Esophagus squamous epithelium (tissue), 5 donors: ENCODE measurements at regions not wholly inside any gene's neighbourhood (a gene's known extent, or its start where the extent isn't known, plus 50 kb on each side); places are given as distances from the start of the nearest gene placed in this dataset.
"Not testable (repeated sequence)": the region's sequence is repeated elsewhere in the genome, so short reads cannot be mapped to it uniquely, and the experiment has no call there.

Source experiments
- DNase-seq: peaks from one replicate; lab custom pipeline; 2025; lab: John Stamatoyannopoulos, UW
- H3K27ac ChIP-seq, 4 donors: fragments of 200-600 bp; sonication (generic); one replicate each; pipeline ENCODE4 v1.5.1; 2016 to 2019; ENCODE audit warnings: mild to moderate bottlenecking in 1 of 4
- H3K27me3 ChIP-seq, 4 donors: fragments of 200-600 bp; sonication (generic); 1 replicate in 3 of 4; 2 replicates in 1 of 4; pipeline versions ENCODE4 v1.5.1 to v1.6.0; 2017 to 2021; ENCODE audit warnings: antibody characterized with exemption in 1 of 4
- H3K36me3 ChIP-seq, 3 donors: fragments of 200-600 bp; sonication (generic); one replicate each; pipeline ENCODE4 v1.5.1; 2016 to 2019
- H3K4me1 ChIP-seq, 3 donors: fragments of 200-600 bp; sonication (generic); one replicate each; pipeline ENCODE4 v1.5.1; 2017 to 2019
- H3K4me3 ChIP-seq, 4 donors: fragments of 200-600 bp; sonication (generic); 1 replicate in 3 of 4; 2 replicates in 1 of 4; pipeline ENCODE4 v1.5.1; 2016 to 2019; ENCODE audit warnings: mild to moderate bottlenecking in 2 of 4, moderate library complexity in 1 of 4
- H3K9me3 ChIP-seq, 3 donors: fragments of 200-600 bp; sonication (generic); one replicate each; pipeline ENCODE4 v1.5.1; 2016 to 2019
- POLR2A ChIP-seq, 4 donors: fragments of 450-650 bp; IDR thresholded peaks; one replicate each; pipeline ENCODE4 v1.6.1; 2017; ENCODE audit warnings: antibody characterized with exemption in 4 of 4, mild to moderate bottlenecking in 4 of 4, moderate library complexity in 3 of 4
- WGBS, 2 donors: methylation state at CpG; one replicate each; pipeline ENCODE4 v1.1.5; 2018; 5-methylcytosine and 5-hydroxymethylcytosine counted together
- intact Hi-C: fragments of 100-400 bp; cut with DNase I; formaldehyde crosslinking; loops from one replicate; pipeline ENCODE4 v1.15.0; 2022
- TF ChIP-seq, protein P1 (sequence below), 6 experiments: fragments of 450-650 bp in 4 of 6; fragments of 200-600 bp in 2 of 6; sonication (generic) in 2 of 6; IDR thresholded peaks; one replicate each; pipeline ENCODE4 v1.5.1; 2016 to 2019; ENCODE audit warnings: antibody characterized with exemption in 6 of 6, mild to moderate bottlenecking in 4 of 6, moderate library complexity in 4 of 6
- donor health status: DM: yes; HTN: yes; CAD: no.

DNA sequence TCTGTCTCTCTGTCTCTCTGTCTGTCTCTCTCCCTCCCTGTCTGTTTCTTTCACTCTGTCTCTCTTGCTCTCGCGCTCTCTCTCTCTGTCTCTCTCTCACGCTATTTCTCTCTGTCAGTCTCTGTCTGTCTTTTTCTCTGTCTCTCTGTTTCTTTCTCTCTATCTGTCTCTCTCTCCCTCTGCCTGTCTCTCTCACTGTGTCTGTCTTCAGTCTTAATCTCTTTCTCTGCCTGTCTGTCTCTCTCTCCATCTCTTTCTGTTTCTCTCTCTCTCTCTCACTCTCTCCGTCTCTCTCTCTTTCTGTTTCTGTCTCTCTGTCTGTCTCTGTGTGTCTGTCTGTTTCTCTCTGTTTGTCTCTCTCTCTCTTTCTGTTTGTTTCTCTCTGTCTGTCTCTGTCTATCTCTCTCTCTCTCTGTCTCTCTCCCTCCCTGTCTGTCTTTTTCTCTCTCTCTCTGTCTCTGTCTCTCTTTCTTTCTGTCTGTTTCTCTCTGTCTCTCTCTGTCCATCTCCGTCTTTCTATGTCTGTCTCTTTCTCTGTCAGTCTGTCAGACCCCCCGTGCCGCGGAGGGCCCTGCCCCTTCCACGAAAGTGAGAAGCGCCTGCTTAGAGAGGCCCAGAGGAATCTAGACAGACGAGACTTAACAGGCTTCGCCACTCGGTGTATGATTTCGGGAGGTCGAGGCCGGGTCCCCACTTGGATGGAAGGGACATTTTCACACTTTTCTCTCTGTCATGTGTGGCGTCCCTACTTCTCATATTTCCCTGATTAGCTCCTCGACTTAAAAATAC lies 346.3 kb upstream of the DEFB115 start:
- intact Hi-C loops, result no loop called here
- Histone ChIP-seq H3K4me1 (no peaks in the 10 kb centered on the region), H3K9me3 (peaks cover 0 to 29% (median 0%) of the 10 kb centered on the region in 3 donors), H3K4me3 (no peak overlapping the region), H3K27ac (no peak overlapping the region), H3K36me3 (no peaks in the 10 kb centered on the region), H3K27me3 (peaks cover 0 to 3% (median 0%) of the 10 kb centered on the region in 4 donors)
- DNase-seq, result no peak
- WGBS, 2 donors, result 67 to 80% methylated on average over 16 to 18 of the region's 18 CpGs
- TF ChIP-seq POLR2A (IDR thresholded peaks at IDR 0.05), result no peak
- TF ChIP-seq, protein P1, sequence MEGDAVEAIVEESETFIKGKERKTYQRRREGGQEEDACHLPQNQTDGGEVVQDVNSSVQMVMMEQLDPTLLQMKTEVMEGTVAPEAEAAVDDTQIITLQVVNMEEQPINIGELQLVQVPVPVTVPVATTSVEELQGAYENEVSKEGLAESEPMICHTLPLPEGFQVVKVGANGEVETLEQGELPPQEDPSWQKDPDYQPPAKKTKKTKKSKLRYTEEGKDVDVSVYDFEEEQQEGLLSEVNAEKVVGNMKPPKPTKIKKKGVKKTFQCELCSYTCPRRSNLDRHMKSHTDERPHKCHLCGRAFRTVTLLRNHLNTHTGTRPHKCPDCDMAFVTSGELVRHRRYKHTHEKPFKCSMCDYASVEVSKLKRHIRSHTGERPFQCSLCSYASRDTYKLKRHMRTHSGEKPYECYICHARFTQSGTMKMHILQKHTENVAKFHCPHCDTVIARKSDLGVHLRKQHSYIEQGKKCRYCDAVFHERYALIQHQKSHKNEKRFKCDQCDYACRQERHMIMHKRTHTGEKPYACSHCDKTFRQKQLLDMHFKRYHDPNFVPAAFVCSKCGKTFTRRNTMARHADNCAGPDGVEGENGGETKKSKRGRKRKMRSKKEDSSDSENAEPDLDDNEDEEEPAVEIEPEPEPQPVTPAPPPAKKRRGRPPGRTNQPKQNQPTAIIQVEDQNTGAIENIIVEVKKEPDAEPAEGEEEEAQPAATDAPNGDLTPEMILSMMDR (IDR thresholded peaks at IDR 0.05), result no peak

DNA sequence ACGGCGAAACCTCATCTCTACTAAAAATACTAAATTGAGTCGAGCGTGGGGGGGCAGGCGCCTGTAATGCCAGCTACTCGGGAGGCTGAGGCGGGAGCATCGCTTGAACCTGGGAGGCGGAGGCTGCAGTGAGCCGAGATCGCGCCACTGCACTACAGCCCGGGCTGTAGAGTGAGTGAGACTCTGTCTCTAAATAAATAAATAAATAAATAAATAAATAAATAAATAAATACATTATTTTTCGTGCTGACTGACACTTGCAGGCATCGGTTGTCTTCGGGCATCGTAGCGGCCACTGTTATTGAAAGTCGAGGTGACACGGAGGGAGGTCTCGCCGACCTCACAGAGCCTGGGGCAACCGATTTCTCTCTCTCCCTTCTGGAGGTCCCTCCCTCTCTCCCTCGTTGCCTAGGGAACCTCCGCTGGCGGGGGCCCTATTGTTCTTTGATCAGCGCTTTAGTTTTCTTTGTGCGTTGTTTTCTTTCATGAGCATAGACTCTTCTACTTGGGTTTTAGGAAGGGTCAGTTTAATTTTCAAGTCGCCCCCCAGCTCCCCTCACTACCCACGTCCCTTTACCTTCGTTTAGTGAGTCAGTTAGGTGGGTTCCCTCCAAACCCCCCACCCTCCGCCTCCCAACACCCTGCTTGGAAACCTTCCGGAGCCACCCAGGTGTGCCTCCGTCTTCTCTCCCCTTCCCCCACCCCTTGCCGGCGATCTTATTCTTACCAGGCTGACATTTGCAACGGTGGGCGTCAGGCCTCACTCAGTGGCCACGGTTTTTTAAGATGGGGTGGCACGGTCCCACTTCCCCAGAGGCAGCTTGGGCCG lies 345.4 kb upstream of the DEFB115 start:
- H3K27me3 ChIP-seq, H3K4me3 ChIP-seq, DNase-seq, H3K4me1 ChIP-seq, H3K36me3 ChIP-seq, intact Hi-C loops, H3K27ac ChIP-seq: not testable (repeated sequence)
- WGBS, 2 donors, result 25 to 59% methylated on average over 34 to 35 of the region's 41 CpGs
- H3K9me3 ChIP-seq, result peaks cover 0 to 29% (median 0%) of the 10 kb centered on the region in 3 donors

DNA sequence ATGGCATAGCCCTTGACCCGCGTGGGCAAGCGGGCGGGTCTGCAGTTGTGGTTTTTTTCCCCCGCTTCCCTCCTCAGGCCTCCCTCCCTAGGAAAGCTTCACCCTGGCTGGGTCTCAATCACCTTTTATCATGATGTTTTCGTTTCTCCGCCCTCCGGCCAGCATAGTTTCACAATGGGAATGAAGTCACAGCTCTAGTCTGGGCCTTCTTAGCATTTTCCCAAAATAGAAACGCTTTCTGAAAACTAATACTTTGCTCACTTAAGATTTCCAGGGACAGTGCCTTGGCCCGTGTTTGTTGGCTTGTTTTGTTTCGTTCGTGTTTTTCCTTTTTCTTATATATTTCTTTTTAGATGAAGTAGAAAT lies 344.8 kb upstream of the DEFB115 start:
- H3K4me1 ChIP-seq, DNase-seq, H3K27ac ChIP-seq, intact Hi-C loops, H3K36me3 ChIP-seq, H3K27me3 ChIP-seq, H3K4me3 ChIP-seq: not testable (repeated sequence)
- peaks cover 0 to 28% (median 0%) of the 10 kb centered on the region in 3 donors for H3K9me3 ChIP-seq
- WGBS, 2 donors, result 13 to 62% methylated on average over 8 to 10 of the region's 12 CpGs

DNA sequence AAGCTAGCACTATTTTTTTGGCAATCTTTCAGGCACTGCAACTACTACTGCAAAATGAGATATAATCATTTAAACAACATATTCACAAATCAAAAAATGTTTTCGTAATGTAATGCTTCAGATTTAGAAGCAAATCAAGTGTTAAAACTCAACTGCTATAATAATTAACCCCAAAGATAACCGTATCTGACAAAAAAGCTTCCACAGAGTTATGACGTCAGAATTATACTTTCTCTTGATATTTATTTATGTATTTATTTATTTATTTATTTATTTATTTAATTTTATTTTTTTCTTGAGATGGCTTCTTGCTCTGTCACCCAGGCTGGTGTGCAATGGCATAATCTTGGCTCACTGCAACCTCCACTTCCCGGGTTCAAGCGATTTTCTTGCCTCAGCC lies 341.1 kb upstream of the DEFB115 start:
- H3K4me1 ChIP-seq, H3K4me3 ChIP-seq, intact Hi-C loops, H3K36me3 ChIP-seq, H3K27me3 ChIP-seq, DNase-seq, H3K27ac ChIP-seq: not testable (repeated sequence)
- WGBS, 2 donors, result 81 to 88% methylated on average over 5 of the region's 5 CpGs
- H3K9me3 ChIP-seq, result peaks cover 0 to 12% (median 0%) of the 10 kb centered on the region in 3 donors

DNA sequence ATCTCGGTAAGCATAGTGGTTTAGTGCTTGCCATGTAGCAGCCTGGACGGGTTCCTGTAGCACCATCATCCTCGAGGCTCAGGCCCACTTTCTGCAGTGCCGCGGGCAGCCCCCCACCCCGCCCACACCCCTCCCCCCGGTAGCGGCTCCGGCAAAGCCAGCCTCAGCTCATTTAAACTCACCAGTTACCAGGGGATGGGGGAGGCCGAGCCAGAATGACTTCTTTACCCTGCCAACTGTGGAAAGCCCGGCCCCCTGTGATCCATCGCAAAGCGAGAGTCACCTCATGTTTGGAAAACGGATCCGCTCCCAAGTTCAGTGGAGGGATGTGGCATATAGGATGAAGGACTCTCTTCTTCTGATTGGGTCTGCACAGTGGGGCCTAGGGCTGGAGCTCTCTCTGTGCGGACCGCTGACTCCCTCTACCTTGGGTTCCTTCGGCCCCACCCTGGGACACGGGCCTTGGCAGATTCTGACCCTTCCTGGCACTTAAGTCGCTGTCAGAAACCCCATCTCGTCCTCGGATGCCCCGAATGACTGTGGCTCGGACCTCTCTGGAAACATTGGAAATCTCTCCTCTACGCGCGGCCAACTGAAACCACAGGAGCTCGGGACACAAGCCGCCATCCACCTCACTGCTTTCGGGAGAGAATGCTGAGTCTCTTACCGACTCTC lies 337.8 kb upstream of the DEFB115 start:
- no peak for DNase-seq
- Histone ChIP-seq H3K9me3 (peaks cover 0 to 25% (median 0%) of the 10 kb centered on the region in 3 donors), H3K4me3 (no peak overlapping the region), H3K36me3 (no peaks in the 10 kb centered on the region), H3K27ac (no peak overlapping the region), H3K27me3 (peaks cover 0 to 10% (median 0%) of the 10 kb centered on the region in 4 donors), H3K4me1 (no peaks in the 10 kb centered on the region)
- 91 to 95% methylated on average over 4 to 11 of the region's 31 CpGs for WGBS, 2 donors
- intact Hi-C loops, result no loop called here
- TF ChIP-seq POLR2A (IDR thresholded peaks at IDR 0.05), result no peak
- TF ChIP-seq, protein P1 (IDR thresholded peaks at IDR 0.05), result no peak

DNA sequence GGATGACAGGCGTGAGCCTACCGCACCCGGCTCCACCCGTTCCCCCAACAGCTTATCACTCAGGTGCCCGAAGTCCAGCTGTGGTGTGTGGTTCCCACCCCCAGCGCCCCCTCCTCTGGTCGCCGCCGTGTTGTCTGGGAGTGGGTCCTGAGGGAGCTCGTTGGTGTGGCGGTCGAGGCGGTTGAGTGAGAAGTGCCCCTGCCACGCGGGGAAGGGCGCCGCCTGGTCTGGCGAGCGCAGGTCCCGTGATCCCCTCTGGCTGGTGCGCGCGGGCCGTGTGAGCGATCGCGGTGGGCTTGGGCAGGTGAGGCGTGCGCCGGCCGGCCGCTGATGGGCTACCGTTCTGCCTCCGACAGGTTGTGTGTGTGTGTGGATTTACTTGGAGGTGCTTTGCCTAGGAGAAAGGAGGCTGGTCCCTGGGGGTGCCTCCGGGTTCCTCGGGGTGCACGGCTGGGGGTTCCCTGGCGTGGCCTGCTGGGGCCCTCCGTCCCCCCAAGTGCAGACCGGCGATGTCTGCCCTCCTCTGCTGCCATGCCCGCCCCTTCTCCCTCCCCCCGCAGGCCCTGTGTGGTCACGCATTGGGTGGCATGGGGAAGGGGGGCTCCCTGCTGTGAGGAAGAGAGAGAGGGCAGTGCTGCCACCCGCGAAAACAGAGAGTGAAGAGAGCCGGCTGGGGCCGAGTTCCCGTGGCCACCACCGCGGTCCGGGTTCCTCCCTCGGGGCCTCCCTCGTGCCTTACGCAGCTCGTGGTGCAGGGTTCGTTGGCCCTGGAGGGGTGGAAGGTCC lies 336.0 kb upstream of the DEFB115 start:
- no peaks in the 10 kb centered on the region for H3K36me3 ChIP-seq
- no peak overlapping the region for H3K27ac ChIP-seq
- peaks cover 0 to 10% (median 0%) of the 10 kb centered on the region in 4 donors for H3K27me3 ChIP-seq
- H3K4me1 ChIP-seq, result no peaks in the 10 kb centered on the region
- peaks cover 0 to 33% (median 0%) of the 10 kb centered on the region in 3 donors for H3K9me3 ChIP-seq
- intact Hi-C loops, result no loop called here
- no peak overlapping the region for H3K4me3 ChIP-seq
- TF ChIP-seq POLR2A (IDR thresholded peaks at IDR 0.05), result no peak
- TF ChIP-seq, protein P1 (IDR thresholded peaks at IDR 0.05), result no peak
- 85 to 93% methylated on average over 8 to 9 of the region's 57 CpGs for WGBS, 2 donors
- DNase-seq, result no peak
